D721Med (cell line): ENCODE measurements at regions not wholly inside any gene's neighbourhood (a gene's known extent, or its start where the extent isn't known, plus 50 kb on each side); places are given as distances from the start of the nearest gene placed in this dataset.

Source experiments
- DNase-seq: peaks from one replicate; pipeline ENCODE4 v3.0.0; 2011; ENCODE audit warnings: low spot score; ENCODE audit not compliant: insufficient read length
- FAIRE-seq: peaks from 2 replicates; lab custom pipeline; 2011; peaks lifted over from hg19 to GRCh38; lab: Jason Lieb, UNC
- TF ChIP-seq, protein P1 (sequence below): IDR thresholded peaks from 2 replicates; pipeline ENCODE4 v1.5.1; 2012; ENCODE audit warnings: mild to moderate bottlenecking, control low read depth; ENCODE audit not compliant: insufficient read depth; ENCODE audit errors: missing control alignments

DNA sequence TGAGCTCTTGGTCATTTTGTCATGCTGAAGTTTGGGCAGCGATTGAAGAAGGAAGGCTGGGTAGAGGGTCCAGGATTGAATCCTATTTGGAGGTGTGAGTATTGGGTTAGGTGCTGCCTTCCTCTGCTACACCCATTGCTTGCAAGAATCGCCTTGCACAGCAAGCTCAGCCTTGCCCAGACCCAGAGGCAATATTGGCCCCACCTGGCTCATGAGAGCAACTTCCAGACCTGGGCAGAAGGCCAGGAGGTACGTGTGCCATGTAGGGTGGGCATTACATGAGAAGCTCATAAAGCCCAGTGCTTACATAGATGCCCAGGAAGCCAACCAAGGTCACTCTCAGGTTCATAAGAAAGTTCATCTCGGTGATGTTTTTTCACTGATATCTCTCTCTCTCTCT lies 718.0 kb downstream of the EFNB2 start:
- FAIRE-seq (no peak), DNase-seq (no peak)
- TF ChIP-seq, protein P1, sequence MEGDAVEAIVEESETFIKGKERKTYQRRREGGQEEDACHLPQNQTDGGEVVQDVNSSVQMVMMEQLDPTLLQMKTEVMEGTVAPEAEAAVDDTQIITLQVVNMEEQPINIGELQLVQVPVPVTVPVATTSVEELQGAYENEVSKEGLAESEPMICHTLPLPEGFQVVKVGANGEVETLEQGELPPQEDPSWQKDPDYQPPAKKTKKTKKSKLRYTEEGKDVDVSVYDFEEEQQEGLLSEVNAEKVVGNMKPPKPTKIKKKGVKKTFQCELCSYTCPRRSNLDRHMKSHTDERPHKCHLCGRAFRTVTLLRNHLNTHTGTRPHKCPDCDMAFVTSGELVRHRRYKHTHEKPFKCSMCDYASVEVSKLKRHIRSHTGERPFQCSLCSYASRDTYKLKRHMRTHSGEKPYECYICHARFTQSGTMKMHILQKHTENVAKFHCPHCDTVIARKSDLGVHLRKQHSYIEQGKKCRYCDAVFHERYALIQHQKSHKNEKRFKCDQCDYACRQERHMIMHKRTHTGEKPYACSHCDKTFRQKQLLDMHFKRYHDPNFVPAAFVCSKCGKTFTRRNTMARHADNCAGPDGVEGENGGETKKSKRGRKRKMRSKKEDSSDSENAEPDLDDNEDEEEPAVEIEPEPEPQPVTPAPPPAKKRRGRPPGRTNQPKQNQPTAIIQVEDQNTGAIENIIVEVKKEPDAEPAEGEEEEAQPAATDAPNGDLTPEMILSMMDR = no peak

DNA sequence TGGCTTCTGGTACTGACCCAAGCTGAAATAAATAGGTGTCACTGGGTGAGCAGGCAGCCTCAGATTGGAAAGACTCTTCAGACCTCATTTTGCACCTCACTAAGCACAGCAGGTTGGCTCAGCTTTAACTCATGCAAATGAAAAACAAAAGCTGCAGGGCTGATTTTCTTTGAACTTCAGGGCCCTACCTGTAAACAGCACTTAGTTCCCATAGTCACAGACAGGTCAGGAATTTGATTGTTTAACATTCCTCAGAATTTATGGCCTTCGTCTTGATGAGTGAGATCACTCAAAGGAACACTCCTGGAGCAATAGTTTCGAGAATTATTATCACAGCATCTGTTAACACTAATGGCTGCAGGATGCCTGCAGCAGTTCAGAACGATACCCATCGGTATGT lies 718.5 kb downstream of the EFNB2 start:
- TF ChIP-seq, protein P1 = no peak
- no peak for DNase-seq
- FAIRE-seq = no peak

DNA sequence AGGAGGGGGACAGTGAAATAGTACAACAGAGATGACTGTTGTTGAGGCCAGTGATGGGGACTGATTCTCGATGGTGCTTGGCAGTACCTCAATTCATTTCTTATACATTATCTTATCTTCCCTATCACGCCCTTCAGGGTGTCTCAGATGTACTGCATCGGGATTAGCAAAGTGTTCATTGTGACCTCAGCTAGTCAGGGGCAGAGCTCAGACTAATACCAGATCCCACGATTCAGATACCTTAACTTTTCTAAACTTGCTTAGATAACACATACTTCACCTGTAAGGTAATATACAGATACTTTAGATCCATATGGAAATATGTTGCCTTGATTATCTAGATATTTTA lies 720.6 kb downstream of the EFNB2 start:
- no peak for FAIRE-seq

DNA sequence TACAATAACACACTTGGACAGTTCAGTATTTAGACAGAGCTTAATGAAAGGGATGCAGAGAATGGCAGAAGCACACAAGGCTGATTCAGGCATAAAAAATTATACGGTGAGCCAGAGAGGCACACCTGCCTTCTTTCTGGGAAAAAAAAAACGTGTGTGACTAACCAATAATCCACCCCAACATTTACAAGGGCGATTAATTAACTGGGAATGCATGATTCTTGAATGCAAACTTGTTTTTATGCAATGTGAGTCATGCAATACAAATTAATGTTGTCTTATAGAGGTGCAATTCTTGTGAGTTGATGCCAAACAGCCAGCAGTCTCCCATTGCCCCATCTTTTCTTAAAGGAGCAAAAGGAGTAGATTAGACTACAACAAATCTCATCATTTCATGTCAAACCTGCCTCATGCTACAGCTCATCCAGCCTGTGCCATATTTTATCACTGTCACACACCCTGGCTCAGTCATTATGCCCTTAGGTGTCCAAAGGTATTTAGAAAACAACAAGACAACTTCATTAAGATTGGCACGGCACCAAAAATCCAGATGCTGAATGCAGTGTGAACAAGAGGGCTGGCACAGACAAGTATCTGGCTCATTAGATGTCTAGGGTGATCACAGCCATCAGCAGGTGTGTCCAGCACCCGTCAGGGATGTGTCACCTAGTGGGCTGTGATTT lies 721.1 kb downstream of the EFNB2 start:
- DNase-seq = no peak
- TF ChIP-seq, protein P1 = no peak
- no peak for FAIRE-seq

More for the DNA sequence above, 720.6 kb downstream of the EFNB2 start:
- TF ChIP-seq, protein P1 = no peak
- no peak for DNase-seq

DNA sequence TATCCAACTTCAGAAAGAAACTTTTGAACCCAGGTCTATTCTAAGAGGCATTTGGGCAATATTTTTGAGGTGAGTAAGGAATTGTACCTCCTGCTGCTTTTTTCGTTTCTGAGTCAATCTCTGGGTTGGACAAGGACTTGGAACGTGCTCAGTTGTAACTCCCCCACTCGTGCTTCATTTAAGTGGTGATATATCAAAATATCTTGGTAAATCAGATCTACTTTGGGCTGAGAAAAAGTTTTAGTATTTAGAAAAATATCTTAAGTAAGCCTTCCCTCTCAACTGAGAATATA lies 728.9 kb downstream of the EFNB2 start:
- TF ChIP-seq, protein P1 = no peak
- FAIRE-seq (no peak), DNase-seq (no peak)

DNA sequence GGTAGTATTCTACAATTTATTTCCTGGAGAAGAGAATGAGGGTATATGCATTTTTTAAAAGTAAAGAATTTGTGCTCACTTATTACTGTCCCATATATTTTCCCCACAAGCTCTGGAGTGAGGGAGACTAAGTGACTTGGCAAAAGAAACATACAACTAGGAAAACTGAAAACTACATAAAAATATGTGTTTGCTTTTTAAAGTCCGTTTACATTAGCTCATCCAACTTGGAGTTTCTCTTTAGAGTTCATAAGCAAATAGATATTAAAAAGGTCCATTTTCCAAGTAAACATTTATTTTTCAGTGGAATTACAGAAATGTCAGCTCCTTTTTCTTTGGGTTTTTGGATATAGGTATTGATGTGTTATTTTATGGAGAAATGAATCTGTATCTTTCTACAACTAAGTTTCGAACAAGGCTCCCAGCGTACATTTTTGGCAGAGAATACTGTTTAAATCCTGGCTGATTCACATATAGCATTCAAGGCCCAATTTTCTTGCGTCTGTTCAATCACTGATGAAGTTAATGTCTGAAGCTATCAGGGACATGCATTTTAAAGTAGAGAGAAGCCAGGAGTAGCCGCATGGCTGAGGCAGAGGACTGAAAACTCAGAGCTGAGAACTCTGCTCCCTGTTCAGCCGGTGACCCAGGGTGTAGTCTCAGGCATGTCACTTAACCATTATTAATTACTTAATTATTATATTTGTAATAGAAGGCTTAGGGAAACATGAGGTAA lies 729.4 kb downstream of the EFNB2 start:
- DNase-seq = no peak
- TF ChIP-seq, protein P1 = no peak
- no peak for FAIRE-seq

DNA sequence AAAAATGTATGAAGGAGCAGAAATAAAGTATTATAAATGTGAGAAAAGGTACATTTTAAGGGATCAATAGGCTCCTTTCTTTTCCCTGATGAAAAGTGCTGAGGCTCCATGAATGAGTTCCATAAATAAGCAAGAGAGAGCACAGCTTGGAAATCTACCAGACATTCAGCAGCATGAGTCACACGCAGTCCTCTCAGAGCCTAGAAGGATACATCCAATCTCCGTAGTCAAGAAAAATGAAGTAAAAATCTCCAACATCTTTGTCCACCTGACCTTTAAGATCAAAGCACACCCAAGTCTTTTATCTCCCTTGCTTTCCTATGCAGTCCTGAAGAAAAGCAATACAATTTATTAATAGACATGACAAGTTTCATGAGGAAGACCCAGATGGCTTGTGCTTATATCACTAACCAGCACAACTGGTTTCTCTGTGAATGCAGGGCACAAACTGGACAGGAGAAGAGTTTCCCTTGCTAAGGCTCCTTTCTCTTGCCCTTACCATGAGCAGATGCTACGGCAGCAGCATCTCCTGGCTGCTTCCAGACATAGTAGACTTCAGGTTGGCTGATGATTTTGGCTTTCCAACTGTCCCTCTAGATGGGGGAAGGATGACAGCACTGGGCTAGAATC lies 730.8 kb downstream of the EFNB2 start:
- DNase-seq (no peak), FAIRE-seq (no peak)
- TF ChIP-seq, protein P1 = no peak
